ENCODE measurements at regions not wholly inside any gene's neighbourhood (a gene's known extent, or its start where the extent isn't known, plus 50 kb on each side); places are given as distances from the start of the nearest gene placed in this dataset.

DNA sequence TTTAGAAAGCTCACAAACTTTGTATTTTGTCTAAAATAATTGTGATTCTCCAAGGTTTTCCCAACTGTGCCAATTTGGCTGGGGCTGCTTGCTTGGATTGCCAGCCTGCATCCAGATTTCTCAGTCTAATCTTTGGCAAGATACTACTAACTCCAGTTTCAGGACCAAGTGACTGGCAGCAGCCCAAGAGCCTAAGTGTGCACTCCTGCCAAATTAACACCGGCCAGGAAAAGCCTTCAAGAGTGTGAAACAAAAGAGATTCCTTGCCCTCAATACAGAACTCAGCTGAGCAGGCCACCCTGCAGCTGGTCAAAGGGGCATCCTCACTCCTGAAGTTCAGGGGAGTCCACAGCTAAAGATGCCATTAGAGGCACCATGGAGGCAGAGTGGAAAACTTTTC is 589.0 kb upstream of the ACVR2A start:
- no peak overlapping the region for H3K4me3 Mint-ChIP-seq
- peaks cover 22% of the 10 kb centered on the region for H3K9me3 Mint-ChIP-seq
- peaks cover 13% of the 10 kb centered on the region for H3K27me3 Mint-ChIP-seq (ENCODE audit: low read depth)
- H3K36me3 Mint-ChIP-seq (ENCODE audit: low read depth) = no peaks in the 10 kb centered on the region
- H3K4me1 Mint-ChIP-seq (ENCODE audit: low read depth) = no peaks in the 10 kb centered on the region
- no peak overlapping the region for H3K27ac Mint-ChIP-seq

DNA sequence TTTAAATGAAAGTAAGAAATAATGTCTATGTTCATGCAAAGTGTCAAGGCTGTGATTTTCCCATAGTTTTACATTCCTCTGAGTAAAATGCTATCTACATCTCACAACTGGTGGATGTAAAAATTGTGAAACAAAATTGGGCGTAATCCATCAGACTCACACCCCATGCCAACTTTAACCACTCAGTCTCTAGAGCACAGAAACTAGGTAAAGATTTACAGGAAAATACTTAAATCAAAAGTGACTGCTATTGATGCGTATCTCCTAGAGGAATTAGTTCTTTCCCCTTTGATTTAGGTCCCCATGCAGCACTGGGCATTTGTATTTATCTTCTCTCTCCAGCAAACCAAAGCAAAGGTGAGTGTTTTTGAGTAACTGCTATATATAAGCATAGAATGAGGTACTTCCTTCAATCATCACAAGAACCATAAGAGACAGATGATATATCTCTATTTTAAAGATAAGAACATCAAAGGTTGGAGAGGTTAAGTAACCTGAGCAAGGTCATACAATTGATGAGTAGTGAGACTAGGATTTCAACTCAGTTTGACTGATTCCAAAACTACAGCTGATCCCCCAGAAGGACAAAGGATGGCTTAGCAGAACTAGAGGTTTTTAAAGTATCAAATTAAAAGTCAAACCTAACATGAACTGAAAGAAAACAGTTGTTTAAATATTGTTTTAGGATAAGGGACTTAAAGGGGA is 594.0 kb upstream of the ACVR2A start:
- Mint-ChIP-seq H3K27me3 (ENCODE audit: low read depth) (peaks cover 9% of the 10 kb centered on the region), H3K9me3 (peaks cover 21% of the 10 kb centered on the region), H3K27ac (no peak overlapping the region)

GRCh38 chr2:147247749-147248148 is 597.1 kb upstream of the ACVR2A start:
- Mint-ChIP-seq H3K27me3 (ENCODE audit: low read depth) (peaks cover 5% of the 10 kb centered on the region), H3K4me1 (ENCODE audit: low read depth) (no peaks in the 10 kb centered on the region), H3K4me3 (no peak overlapping the region), H3K9me3 (peaks cover 14% of the 10 kb centered on the region), H3K27ac (no peak overlapping the region), H3K36me3 (ENCODE audit: low read depth) (peaks cover 1% of the 10 kb centered on the region)

More for the DNA sequence above, 594.0 kb upstream of the ACVR2A start:
- no peak overlapping the region for H3K4me3 Mint-ChIP-seq
- H3K4me1 Mint-ChIP-seq (ENCODE audit: low read depth) = no peaks in the 10 kb centered on the region
- peaks cover 1% of the 10 kb centered on the region for H3K36me3 Mint-ChIP-seq (ENCODE audit: low read depth)

DNA sequence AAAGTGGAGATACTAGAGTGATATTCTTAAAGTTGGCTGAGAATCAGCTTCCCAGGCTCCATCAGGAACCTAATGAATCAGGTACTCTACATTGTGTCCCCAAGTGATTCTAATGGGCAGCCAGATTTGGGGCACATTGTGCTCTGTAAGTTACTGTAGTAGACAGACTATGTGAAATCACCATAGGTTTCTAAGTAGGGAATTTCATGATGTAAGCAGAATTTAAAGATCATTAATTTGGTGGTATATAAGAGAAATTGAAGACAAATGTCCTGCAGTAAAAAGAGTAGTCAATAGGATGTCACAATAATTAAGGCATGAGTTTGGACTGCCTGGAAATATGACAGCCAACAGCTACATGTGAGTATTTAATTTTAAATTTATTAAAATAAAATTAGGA is 602.4 kb upstream of the ACVR2A start:
- Mint-ChIP-seq H3K4me1 (ENCODE audit: low read depth) (no peaks in the 10 kb centered on the region), H3K9me3 (peaks cover 3% of the 10 kb centered on the region), H3K4me3 (no peak overlapping the region), H3K27ac (no peak overlapping the region), H3K36me3 (ENCODE audit: low read depth) (no peaks in the 10 kb centered on the region), H3K27me3 (ENCODE audit: low read depth) (peaks cover 13% of the 10 kb centered on the region)

- H3K4me1 Mint-ChIP-seq (ENCODE audit: low read depth) = no peaks in the 10 kb centered on the region
- no peak overlapping the region for H3K27ac Mint-ChIP-seq
- no peaks in the 10 kb centered on the region for H3K36me3 Mint-ChIP-seq (ENCODE audit: low read depth)
- peaks cover 14% of the 10 kb centered on the region for H3K27me3 Mint-ChIP-seq (ENCODE audit: low read depth)
- no peak overlapping the region for H3K4me3 Mint-ChIP-seq
- peaks cover 3% of the 10 kb centered on the region for H3K9me3 Mint-ChIP-seq
These were observed 608.2 kb upstream of the ACVR2A start for GRCh38 chr2:147236601-147237000.

DNA sequence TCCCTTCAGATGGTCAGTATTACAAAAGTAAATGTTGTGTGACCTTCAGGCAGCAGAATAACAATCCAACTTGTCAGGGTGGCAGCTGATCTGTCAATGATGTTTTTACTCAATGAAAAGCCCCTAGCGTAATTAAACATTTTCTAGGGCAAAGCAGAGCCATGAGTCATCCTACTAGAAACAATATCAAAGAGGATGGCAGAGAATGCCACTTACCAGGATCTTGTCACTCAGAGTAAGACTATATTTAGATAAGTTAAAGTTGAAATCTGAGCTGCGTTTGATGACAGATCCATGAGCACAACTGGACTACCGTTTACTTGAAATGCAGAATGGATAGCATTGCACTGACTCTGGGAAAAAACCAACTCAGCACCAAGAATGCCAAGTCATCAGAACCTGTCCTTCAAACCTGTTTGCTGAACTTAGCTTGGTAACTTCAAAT is 612.6 kb upstream of the ACVR2A start:
- H3K4me1 Mint-ChIP-seq (ENCODE audit: low read depth) = peaks cover 4% of the 10 kb centered on the region
- H3K27ac Mint-ChIP-seq = no peak overlapping the region
- peaks cover 4% of the 10 kb centered on the region for H3K9me3 Mint-ChIP-seq
- peaks cover 5% of the 10 kb centered on the region for H3K27me3 Mint-ChIP-seq (ENCODE audit: low read depth)
- H3K36me3 Mint-ChIP-seq (ENCODE audit: low read depth) = no peaks in the 10 kb centered on the region
- H3K4me3 Mint-ChIP-seq = no peak overlapping the region

DNA sequence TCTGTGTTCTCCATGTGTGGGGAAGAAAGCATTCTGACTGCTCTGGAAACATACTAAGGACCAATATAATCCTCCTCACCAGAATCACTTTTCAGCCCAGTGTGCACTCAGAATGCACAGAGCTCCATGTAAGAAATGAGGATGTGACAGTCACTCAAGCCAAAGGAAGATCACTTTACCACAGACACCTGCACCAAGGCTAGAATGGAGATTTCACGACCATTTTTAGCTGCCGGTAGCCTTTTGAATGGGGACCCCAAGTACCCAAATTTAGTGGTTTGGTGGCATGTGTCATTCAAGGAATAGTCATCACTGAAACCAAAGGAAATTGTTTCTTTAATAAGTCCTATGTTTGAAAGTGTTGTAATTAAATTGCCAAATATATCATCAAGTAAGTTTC is 613.2 kb upstream of the ACVR2A start:
- Mint-ChIP-seq H3K4me1 (ENCODE audit: low read depth) (peaks cover 4% of the 10 kb centered on the region), H3K4me3 (no peak overlapping the region), H3K9me3 (peaks cover 4% of the 10 kb centered on the region), H3K27ac (no peak overlapping the region), H3K36me3 (ENCODE audit: low read depth) (no peaks in the 10 kb centered on the region), H3K27me3 (ENCODE audit: low read depth) (peaks cover 4% of the 10 kb centered on the region)

DNA sequence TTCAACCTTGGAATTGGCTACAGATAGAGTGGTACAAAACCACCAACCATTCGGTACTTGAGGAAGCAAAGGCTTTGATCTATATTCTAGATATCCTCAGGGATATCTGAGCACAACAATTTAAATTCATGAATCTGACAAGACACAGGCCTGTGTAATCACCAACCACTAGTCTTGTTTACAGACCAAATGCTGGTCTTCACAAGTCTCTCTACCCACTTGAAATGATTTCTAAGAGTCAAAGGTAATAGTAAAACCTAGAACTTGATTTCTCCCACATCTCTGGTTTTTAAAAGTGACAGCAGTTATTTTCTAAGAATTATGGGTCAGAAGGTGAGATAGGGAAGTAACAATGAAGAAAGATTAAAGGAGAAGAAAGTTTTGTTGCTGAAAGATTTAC is 613.7 kb upstream of the ACVR2A start:
- no peaks in the 10 kb centered on the region for H3K36me3 Mint-ChIP-seq (ENCODE audit: low read depth)
- peaks cover 4% of the 10 kb centered on the region for H3K9me3 Mint-ChIP-seq
- H3K27me3 Mint-ChIP-seq (ENCODE audit: low read depth) = peaks cover 4% of the 10 kb centered on the region
- H3K27ac Mint-ChIP-seq = no peak overlapping the region
- H3K4me3 Mint-ChIP-seq = no peak overlapping the region
- peaks cover 4% of the 10 kb centered on the region for H3K4me1 Mint-ChIP-seq (ENCODE audit: low read depth)

DNA sequence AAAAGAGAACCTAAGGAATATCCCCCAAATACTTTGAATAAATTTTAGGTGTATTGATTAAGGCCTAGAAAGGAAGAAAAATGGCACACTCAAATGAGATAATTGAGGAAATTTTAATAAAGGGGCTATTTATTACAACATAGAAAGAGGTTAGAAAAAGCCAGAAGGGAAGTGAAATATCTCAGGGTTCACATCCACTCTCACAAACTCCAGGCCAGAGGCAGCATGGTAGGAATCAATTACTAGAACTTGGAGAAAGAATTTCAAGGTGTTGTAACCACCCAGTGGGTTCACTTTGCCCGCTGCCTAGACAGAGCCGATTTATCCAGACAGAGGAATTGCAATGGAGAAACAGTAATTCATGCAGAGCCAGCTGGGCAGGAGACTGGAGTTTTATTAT is 617.5 kb upstream of the ACVR2A start:
- Mint-ChIP-seq H3K36me3 (ENCODE audit: low read depth) (no peaks in the 10 kb centered on the region), H3K4me1 (ENCODE audit: low read depth) (peaks cover 4% of the 10 kb centered on the region), H3K27me3 (ENCODE audit: low read depth) (no peaks in the 10 kb centered on the region), H3K4me3 (no peak overlapping the region), H3K27ac (no peak overlapping the region), H3K9me3 (peaks cover 5% of the 10 kb centered on the region)

DNA sequence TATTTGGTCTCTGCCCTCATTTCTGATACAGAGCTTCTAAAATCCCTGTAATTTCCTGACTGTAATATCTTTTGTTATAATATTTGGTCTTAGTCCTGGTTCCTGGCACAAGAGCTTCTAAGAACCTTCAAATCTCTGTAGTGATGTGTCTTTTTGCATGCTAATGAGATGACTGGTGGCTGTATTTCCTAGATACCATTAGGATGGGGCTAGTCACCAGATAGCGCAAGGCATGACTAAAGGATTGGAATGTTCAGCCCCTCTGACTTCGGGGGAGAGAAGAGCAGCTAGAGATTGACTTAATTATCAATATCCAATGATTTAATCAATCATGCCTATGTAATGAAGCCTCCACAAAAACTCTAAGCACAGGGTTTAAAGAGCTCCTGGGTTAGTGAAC is 620.8 kb upstream of the ACVR2A start:
- no peaks in the 10 kb centered on the region for H3K4me1 Mint-ChIP-seq (ENCODE audit: low read depth)
- no peaks in the 10 kb centered on the region for H3K27me3 Mint-ChIP-seq (ENCODE audit: low read depth)
- H3K36me3 Mint-ChIP-seq (ENCODE audit: low read depth) = peaks cover 3% of the 10 kb centered on the region
- H3K27ac Mint-ChIP-seq = no peak overlapping the region
- H3K4me3 Mint-ChIP-seq = no peak overlapping the region
- H3K9me3 Mint-ChIP-seq = peaks cover 19% of the 10 kb centered on the region

- Mint-ChIP-seq H3K27me3 (ENCODE audit: low read depth) (no peaks in the 10 kb centered on the region), H3K9me3 (peaks cover 23% of the 10 kb centered on the region), H3K27ac (no peak overlapping the region), H3K4me1 (ENCODE audit: low read depth) (no peaks in the 10 kb centered on the region), H3K36me3 (ENCODE audit: low read depth) (peaks cover 3% of the 10 kb centered on the region), H3K4me3 (no peak overlapping the region)
These were observed 621.2 kb upstream of the ACVR2A start for GRCh38 chr2:147223553-147224060.

DNA sequence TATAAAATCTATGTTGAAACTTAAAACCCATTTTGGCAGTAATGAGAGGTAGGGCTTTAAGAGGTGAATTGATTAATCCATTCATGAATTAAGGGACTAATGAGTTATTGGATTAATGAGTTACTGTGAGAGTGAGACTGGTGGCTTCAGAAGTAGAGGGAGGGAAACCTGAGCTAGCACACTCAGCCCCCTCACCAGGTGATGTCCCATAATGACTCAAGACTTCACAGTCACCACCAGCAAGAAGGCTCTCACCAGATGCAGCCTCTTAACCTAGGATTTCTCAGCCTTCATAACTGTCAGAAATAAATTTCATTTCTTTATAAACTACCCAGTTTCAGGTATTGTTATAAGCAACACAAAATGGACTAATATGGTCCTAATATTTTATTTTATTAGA is 621.7 kb upstream of the ACVR2A start:
- peaks cover 3% of the 10 kb centered on the region for H3K36me3 Mint-ChIP-seq (ENCODE audit: low read depth)
- no peaks in the 10 kb centered on the region for H3K4me1 Mint-ChIP-seq (ENCODE audit: low read depth)
- H3K9me3 Mint-ChIP-seq = peaks cover 23% of the 10 kb centered on the region
- no peak overlapping the region for H3K27ac Mint-ChIP-seq
- no peaks in the 10 kb centered on the region for H3K27me3 Mint-ChIP-seq (ENCODE audit: low read depth)
- H3K4me3 Mint-ChIP-seq = no peak overlapping the region

DNA sequence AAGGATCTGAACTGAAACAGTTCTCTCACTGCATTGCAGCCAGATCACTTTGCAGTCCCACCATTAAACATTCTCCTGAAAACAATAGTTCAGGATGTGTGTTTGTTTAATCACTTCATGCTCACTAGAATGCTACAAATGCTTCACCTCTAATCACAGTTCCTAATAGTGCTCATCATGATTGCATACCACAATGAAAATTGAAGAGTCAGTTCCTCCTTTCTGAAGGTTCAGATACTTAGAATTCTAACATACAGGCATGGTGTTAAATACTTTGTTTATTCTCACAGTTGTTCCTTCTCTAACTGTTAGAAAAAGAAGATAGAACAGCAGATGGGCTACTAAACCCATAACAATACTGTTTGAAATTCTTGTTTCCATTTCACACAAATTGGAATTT is 622.3 kb upstream of the ACVR2A start:
- Mint-ChIP-seq H3K27ac (no peak overlapping the region), H3K9me3 (peaks cover 23% of the 10 kb centered on the region), H3K36me3 (ENCODE audit: low read depth) (peaks cover 3% of the 10 kb centered on the region), H3K4me1 (ENCODE audit: low read depth) (no peaks in the 10 kb centered on the region), H3K27me3 (ENCODE audit: low read depth) (no peaks in the 10 kb centered on the region), H3K4me3 (no peak overlapping the region)

DNA sequence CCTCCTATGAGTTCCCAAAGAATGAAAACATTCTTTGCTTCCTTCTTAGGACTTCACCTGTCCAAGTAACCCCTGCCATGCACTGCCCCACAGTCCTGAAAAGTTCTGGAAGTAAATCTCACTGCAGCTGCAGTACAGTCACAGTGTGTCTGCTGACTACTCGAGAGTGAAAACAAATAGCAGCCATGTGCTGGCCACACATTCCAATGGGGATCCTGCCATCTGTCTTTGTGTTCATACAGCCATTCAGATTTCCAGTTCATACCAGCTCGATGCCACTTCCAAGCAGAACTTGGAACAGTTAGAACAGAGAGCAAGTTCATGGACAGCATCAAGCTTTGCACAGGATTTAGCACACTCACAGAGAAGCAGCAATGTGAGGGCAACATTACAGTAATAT is 629.9 kb upstream of the ACVR2A start:
- Mint-ChIP-seq H3K4me1 (ENCODE audit: low read depth) (no peaks in the 10 kb centered on the region), H3K36me3 (ENCODE audit: low read depth) (peaks cover 2% of the 10 kb centered on the region), H3K27ac (no peak overlapping the region), H3K27me3 (ENCODE audit: low read depth) (peaks cover 3% of the 10 kb centered on the region), H3K9me3 (peaks cover 25% of the 10 kb centered on the region), H3K4me3 (no peak overlapping the region)

GRCh38 chr2:147211484-147211883 is 633.3 kb upstream of the ACVR2A start:
- Mint-ChIP-seq H3K27me3 (ENCODE audit: low read depth) (no peaks in the 10 kb centered on the region), H3K4me3 (no peak overlapping the region), H3K27ac (no peak overlapping the region)

More at GRCh38 chr2:147211484-147211883, 633.3 kb upstream of the ACVR2A start:
- peaks cover 6% of the 10 kb centered on the region for H3K36me3 Mint-ChIP-seq (ENCODE audit: low read depth)
- H3K9me3 Mint-ChIP-seq = peaks cover 25% of the 10 kb centered on the region
- H3K4me1 Mint-ChIP-seq (ENCODE audit: low read depth) = no peaks in the 10 kb centered on the region

Measured in T-helper 1 cell treated with Interleukin-12 subunit alpha and Interleukin-12 subunit beta and Interleukin-4 antibody, amounts not matched to agents 30 μg/mL and 1 μg/mL, for 36 hours (primary cell).